IPS-NIHi7 (cell line): ENCODE measurements at regions not wholly inside any gene's neighbourhood (a gene's known extent, or its start where the extent isn't known, plus 50 kb on each side); places are given as distances from the start of the nearest gene placed in this dataset.
"Not testable (repeated sequence)": the region's sequence is repeated elsewhere in the genome, so short reads cannot be mapped to it uniquely, and the experiment has no call there.

ENCODE experiments used
- DNase-seq: peaks from one replicate; pipeline ENCODE4 v3.0.0; 2012; ENCODE audit warnings: mixed read lengths; ENCODE audit errors: extremely low spot score

DNA sequence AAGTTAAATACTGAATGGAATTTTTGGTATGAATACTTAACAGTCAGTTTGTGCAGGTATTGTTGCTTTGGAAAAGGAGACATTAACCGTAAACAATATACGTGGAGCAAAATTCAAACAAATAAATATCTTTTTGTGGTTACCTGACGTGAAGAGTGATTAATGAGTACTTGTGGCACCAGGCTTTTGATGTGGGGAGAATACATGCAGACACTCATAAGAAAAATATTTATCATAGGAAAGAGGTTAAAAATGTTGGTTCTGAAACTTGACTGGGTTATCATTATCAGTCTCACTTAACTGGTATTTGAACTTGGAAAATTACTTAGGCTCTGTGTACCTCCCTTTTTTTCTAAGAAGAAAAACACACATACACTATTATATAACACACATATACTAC lies 136.4 kb upstream of the NDST4 start:
- DNase-seq: no peak

DNA sequence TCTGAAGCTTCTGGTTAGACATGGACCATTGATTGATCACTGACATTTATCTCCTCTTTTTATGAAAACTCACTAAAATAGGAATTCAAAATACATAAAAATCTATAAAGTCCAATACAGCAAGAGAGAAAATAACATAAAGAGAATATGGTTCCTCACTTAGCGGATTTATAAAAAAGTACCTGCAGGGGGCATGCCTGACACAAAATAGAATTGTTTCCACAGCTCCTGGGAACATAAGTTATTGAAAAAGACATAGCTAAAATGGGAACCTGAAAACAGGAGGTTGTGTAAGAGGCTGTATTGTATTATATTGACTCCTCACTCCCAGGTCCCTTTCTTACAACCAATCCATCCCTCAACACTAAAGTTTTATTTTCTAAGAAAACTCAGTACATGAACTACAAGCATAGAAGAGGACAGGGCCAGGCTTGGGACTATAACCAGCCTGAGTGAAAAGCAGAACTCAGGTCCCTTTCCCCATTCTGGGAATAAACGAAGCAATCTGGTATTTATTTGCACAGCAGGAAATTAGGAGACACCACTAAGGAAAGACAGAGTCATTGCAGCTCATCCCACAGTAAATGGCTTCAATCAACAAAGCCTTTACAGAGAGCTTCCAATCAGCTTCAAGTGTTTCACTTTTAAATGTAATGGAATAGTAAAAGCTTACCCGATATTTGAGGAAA lies 121.1 kb upstream of the NDST4 start:
- DNase-seq: peak; percentile 10

- no peak for DNase-seq
Measured at GRCh38 chr4:115233600-115233999, 120.2 kb upstream of the NDST4 start.

GRCh38 chr4:115229873-115230272 lies 116.5 kb upstream of the NDST4 start:
- no peak for DNase-seq

DNA sequence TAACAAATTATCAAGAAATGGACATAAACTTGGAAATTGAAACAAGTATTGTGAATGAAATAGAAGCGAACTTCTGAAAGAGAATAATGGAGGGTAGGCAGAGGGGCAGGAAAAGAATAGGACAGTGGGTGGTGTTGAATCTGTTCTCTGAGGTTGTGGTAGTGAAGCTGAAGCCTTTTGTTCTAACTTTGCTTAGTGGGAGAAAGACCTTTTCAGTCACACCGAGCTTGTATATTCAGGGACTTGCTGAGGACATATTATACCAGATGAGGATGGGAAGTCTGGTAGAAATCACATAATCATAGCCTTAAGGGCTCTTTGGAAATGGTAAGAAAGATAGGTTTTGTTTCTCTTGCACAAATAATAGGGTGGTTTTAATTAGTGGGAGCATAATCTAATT lies 115.4 kb upstream of the NDST4 start:
- no peak for DNase-seq

DNA sequence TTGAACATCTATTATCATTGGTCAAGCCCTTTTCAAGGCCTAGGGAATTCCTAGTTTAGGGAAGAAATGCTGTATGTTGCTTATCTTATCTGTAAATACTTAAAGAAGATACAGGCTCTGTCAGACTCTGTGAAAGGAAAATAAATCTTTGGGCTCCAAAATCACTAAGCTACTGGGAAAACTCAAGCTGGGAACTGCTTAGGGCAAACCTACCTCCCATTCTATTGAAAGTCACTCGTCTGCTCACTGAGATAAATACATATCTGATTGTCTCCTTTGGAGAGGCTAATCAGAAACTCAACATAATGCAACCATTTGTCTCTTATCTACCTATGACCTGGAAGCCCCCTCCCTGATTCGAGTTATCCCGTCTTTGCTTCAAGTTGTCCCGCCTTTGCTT lies 108.6 kb upstream of the NDST4 start:
- no peak for DNase-seq

- DNase-seq: no peak
Measured at GRCh38 chr4:115219862-115220261, 106.4 kb upstream of the NDST4 start.

GRCh38 chr4:115219315-115219860 lies 106.0 kb upstream of the NDST4 start:
- peak; percentile 14 for DNase-seq

GRCh38 chr4:115215935-115216334 lies 102.5 kb upstream of the NDST4 start:
- DNase-seq: no peak

- DNase-seq: no peak
Measured at GRCh38 chr4:115213716-115214115, 100.3 kb upstream of the NDST4 start.

GRCh38 chr4:115201042-115201330 lies 87.6 kb upstream of the NDST4 start:
- peak; percentile 8 for DNase-seq

DNA sequence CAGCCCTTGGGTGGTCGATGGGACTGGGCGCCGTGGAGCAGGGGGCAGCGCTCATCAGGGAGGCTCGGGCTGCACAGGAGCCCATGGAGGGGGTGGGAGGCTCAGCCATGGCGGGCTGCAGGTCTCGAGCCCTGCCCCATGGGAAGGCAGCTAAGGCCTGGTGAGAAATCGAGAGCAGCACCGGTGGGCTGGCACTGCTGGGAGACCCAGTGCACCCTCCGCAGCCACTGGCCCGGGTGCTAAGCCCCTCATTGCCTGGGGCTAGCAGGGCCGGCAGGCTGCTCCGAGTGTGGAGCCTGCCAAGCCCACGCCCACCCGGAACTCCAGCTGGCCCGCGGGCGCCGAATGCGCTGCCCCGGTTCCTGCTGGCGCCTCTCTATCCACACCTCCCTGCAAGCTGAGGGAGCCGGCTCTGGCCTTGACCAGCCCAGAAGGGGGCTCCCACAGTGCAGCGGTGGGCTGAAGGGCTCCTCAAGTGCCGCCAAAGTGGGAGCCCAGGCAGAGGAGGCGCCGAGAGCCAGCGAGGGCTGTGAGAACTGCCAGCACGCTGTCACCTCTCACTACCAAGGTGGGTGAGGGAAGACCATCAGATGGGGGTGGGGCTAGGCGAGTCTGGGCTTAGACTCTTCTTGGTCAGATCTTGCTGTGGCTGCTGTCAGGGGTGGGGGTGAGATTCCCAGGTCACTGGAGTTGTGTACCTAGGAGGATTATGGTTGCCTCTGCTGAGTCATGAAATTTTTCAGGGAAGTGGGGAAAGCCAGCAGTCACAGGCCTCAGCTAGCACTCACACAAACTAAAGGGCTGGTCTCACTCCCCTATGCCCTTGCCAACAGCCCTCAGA lies 87.0 kb upstream of the NDST4 start:
- not testable (repeated sequence) for DNase-seq

DNA sequence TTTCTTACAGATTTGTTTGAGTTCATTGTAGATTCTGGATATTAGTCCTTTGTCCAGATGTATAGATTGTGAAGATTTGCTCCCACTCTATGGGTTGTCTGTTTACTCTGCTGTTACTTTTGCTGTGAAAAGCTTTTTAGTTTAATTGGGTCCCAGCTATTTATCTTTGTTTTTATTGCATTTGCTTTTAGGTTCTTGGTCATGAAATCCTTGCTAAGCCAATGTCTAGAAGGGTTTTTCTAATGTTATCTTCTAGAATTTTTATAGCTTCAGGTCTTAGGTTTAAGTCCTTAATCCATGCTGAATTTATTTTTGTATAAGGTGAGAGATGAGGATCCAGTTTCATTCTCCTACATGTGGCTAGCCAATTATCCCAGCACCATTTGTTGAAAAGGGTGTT lies 81.2 kb upstream of the NDST4 start:
- DNase-seq: not testable (repeated sequence)

GRCh38 chr4:115190529-115190928 lies 77.1 kb upstream of the NDST4 start:
- DNase-seq: no peak

- DNase-seq: no peak
Measured at GRCh38 chr4:115187136-115187535, 73.7 kb upstream of the NDST4 start.

DNA sequence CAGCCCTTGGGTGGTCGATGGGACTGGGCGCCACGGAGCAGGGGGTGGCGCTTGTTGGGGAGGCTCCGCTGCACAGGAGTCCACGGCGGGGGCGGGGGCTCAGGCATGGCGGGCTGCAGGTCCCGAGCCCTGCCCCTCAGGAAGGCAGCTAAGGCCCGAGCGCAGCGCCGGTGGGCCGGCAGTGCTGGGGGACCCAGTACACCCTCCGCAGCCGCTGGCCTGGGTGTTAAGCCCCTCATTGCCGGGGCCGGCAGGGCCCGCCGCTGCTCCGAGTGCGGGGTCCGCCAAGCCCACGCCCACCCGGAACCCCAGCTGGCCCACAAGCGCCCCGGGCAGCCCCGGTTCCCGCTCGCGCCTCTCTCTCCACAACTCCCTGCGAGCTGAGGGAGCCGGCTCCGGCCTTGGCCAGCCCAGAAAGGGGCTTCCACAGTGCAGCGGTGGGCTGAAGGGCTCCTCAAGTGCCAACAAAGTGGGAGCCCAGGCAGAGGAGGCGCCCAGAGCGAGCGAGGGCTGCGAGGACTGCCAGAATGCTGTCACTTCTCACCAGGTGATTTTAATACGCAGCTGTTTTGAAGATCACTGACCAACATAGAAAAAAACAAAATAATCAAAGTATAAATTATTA lies 66.1 kb upstream of the NDST4 start:
- not testable (repeated sequence) for DNase-seq

DNA sequence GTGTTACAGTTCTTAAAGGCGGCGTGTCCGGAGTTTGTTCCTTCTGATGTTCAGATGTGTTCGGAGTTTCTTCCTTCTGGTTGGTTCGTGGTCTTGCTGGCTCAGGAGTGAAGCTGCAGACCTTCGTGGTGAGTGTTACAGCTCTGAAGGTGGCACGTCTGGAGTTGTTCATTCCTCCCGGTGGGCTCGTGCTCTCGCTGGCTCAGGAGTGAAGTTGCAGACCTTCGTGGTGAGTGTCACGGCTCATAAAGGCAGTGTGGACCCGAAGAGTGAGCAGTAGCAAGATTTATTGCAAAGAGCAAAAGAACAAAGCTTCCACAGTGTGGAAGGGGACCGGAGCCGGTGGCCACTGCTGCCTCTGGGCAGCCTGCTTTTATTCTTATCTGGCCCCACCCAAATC lies 65.3 kb upstream of the NDST4 start:
- DNase-seq: not testable (repeated sequence)

- no peak for DNase-seq
Measured at GRCh38 chr4:115171220-115171619, 57.8 kb upstream of the NDST4 start.

GRCh38 chr4:115165503-115165902 lies 52.1 kb upstream of the NDST4 start:
- no peak for DNase-seq
